Stimulated activated CD4-positive, alpha-beta T cell treated with anti-CD3 and anti-CD28 coated beads, Interleukin-12 subunit alpha, Interleukin-12 subunit beta, amount 100 ng/mL, for 24 hours (primary cell): ENCODE measurements at regions not wholly inside any gene's neighbourhood (a gene's known extent, or its start where the extent isn't known, plus 50 kb on each side); places are given as distances from the start of the nearest gene placed in this dataset.

ENCODE experiments used
- DNase-seq, 2 experiments: peaks; one replicate each; pipeline ENCODE4 v3.0.0-alpha.2; 2020; ENCODE audit warnings: low read depth in 2 of 2

- no peak for DNase-seq
Observed at GRCh38 chr15:99508852-99509251, 56.9 kb upstream of the MEF2A start.

GRCh38 chr15:99509686-99510461 is 55.9 kb upstream of the MEF2A start:
- no peak for DNase-seq

GRCh38 chr15:99511531-99511865 is 54.3 kb upstream of the MEF2A start:
- no peak for DNase-seq

DNA sequence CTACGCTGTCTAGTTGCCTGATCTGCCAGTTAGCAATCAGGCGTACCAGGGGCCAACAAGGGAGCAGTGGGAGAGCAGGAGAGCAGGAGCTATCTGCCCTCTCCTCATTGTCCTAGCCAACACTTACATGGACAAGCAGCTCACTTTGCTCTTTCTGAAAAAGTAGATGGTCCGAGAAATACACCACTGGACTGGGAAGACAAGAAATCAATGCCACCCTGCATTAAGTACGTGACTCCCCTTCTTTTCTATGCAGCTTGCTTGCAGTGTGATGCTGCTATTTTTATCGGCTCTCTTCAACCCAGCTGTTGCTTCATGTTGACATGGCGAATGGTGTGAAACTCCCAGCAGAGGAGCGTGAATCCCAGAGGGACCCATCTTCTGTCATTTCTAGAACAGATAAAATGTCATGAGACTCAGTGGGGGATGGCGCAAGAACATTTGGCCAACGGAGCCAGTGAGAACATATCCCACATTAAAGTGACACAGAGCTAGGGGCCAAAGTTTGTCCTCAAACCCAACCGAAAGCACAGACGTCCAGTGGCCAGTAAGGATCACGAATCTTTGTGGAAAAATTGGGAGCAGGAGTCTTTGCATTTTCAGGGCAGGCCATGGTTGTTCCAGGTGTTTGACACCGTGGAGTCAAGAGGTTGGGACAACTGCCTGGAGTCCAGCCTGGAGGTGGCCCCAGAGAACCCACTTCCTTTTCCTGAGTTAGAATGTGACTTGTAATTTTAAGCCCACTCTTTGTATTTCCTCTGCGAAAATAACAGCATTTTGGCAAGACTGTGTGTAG is 53.7 kb upstream of the MEF2A start:
- DNase-seq, result no peak

DNA sequence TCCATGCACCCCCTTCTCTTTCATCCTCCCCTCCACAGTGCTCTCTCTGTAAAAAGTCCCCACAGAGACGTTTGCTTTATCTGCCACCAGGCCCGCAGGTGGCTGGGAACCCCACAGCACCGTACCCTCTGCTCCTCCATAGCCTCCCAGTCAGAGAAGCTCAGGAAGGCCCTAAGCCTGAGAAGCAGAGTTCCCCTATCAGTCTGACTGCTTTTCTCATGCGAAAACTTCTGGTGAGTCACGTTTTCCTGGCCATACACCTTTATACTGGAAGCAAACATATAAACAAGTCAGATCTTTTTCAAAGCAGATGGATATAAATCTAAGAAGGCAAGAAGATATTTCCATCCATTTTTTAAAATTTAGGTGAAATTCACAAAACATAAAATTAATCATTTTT is 51.5 kb upstream of the MEF2A start:
- no peak for DNase-seq
